ENCODE measurements at regions not wholly inside any gene's neighbourhood (a gene's known extent, or its start where the extent isn't known, plus 50 kb on each side); places are given as distances from the start of the nearest gene placed in this dataset.

DNA sequence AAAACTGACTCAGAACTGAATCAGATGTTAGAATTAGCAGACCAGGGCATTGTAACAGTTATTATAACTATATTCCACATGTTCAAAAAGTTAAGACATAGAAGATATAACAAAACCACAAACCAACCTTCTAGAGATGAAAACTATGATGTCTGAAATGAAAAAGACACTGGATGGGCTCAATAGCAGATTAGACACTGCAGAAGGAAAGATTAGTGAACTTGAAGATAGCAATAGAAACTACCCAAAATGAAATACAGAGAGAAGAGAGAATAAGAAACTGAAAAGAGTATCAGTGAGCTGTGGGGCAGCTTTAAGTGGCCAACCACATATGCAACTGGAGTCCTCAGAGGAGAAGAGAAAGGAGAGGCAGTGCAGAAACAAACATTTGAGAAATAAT is 132.0 kb upstream of the ATP2B2 start:
- TF ChIP-seq YY1 (IDR thresholded peaks at IDR 0.05; ENCODE audit: low read depth) (no peak), NFIC (IDR thresholded peaks at IDR 0.05) (no peak), CEBPB (IDR thresholded peaks at IDR 0.05) (no peak), EGR1 (IDR thresholded peaks at IDR 0.05) (no peak), MAX (IDR thresholded peaks at IDR 0.05) (no peak), CREB1 (IDR thresholded peaks at IDR 0.05; ENCODE audit: low read depth) (no peak), ZBTB7A (IDR thresholded peaks at IDR 0.05; ENCODE audit: low read depth) (no peak), TEAD4 (IDR thresholded peaks at IDR 0.05) (no peak), FOXM1 (IDR thresholded peaks at IDR 0.05; ENCODE audit: borderline replicate concordance, low read depth) (no peak)
- TF ChIP-seq, protein P1, sequence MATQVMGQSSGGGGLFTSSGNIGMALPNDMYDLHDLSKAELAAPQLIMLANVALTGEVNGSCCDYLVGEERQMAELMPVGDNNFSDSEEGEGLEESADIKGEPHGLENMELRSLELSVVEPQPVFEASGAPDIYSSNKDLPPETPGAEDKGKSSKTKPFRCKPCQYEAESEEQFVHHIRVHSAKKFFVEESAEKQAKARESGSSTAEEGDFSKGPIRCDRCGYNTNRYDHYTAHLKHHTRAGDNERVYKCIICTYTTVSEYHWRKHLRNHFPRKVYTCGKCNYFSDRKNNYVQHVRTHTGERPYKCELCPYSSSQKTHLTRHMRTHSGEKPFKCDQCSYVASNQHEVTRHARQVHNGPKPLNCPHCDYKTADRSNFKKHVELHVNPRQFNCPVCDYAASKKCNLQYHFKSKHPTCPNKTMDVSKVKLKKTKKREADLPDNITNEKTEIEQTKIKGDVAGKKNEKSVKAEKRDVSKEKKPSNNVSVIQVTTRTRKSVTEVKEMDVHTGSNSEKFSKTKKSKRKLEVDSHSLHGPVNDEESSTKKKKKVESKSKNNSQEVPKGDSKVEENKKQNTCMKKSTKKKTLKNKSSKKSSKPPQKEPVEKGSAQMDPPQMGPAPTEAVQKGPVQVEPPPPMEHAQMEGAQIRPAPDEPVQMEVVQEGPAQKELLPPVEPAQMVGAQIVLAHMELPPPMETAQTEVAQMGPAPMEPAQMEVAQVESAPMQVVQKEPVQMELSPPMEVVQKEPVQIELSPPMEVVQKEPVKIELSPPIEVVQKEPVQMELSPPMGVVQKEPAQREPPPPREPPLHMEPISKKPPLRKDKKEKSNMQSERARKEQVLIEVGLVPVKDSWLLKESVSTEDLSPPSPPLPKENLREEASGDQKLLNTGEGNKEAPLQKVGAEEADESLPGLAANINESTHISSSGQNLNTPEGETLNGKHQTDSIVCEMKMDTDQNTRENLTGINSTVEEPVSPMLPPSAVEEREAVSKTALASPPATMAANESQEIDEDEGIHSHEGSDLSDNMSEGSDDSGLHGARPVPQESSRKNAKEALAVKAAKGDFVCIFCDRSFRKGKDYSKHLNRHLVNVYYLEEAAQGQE (IDR thresholded peaks at IDR 0.05; ENCODE audit: low read depth), result no peak
- TF ChIP-seq, protein P2, sequence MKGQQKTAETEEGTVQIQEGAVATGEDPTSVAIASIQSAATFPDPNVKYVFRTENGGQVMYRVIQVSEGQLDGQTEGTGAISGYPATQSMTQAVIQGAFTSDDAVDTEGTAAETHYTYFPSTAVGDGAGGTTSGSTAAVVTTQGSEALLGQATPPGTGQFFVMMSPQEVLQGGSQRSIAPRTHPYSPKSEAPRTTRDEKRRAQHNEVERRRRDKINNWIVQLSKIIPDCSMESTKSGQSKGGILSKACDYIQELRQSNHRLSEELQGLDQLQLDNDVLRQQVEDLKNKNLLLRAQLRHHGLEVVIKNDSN (IDR thresholded peaks at IDR 0.05), result no peak

GRCh38 chr3:10638466-10638865 is 133.1 kb upstream of the ATP2B2 start:
- TF ChIP-seq EP300 (IDR thresholded peaks at IDR 0.05; ENCODE audit: borderline replicate concordance), result no peak
- TF ChIP-seq, protein P1 (IDR thresholded peaks at IDR 0.05; ENCODE audit: low read depth), result no peak
- TF ChIP-seq CREB1 (IDR thresholded peaks at IDR 0.05; ENCODE audit: low read depth), result no peak
- no peak for TF ChIP-seq EGR1 (IDR thresholded peaks at IDR 0.05)
- TF ChIP-seq NFIC (IDR thresholded peaks at IDR 0.05), result no peak
- TF ChIP-seq MAX (IDR thresholded peaks at IDR 0.05), result no peak
- no peak for TF ChIP-seq TAF1 (IDR thresholded peaks at IDR 0.05; ENCODE audit: low read depth)
- TF ChIP-seq TCF12 (IDR thresholded peaks at IDR 0.05; ENCODE audit: low read depth), result no peak
- TF ChIP-seq TEAD4 (IDR thresholded peaks at IDR 0.05), result no peak
- no peak for TF ChIP-seq YY1 (IDR thresholded peaks at IDR 0.05; ENCODE audit: low read depth)

DNA sequence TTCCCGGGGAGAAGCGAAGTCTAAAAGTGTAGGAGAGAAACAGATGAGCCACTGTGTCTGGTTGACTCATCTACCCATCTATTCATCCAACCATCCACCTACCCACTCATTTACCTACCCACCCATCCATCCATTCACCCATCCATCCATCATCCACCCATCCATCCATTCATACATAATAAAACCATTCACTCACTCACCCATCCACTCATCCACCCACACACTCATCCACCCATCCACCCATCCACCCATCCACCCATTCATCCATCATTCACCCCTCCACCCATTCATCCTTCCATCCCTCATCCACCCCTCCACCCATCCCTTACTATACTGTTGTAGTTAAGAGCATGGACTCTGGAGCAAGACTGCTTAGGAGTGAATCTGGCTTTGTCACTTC is 136.4 kb upstream of the ATP2B2 start:
- TF ChIP-seq ZBTB7A (IDR thresholded peaks at IDR 0.05; ENCODE audit: low read depth) (no peak), TCF12 (IDR thresholded peaks at IDR 0.05; ENCODE audit: low read depth) (no peak), TAF1 (IDR thresholded peaks at IDR 0.05; ENCODE audit: low read depth) (no peak), EP300 (IDR thresholded peaks at IDR 0.05; ENCODE audit: borderline replicate concordance) (no peak), FOXM1 (IDR thresholded peaks at IDR 0.05; ENCODE audit: borderline replicate concordance, low read depth) (no peak), CREB1 (IDR thresholded peaks at IDR 0.05; ENCODE audit: low read depth) (no peak), MAX (IDR thresholded peaks at IDR 0.05) (no peak), EGR1 (IDR thresholded peaks at IDR 0.05) (no peak), YY1 (IDR thresholded peaks at IDR 0.05; ENCODE audit: low read depth) (no peak), TEAD4 (IDR thresholded peaks at IDR 0.05) (no peak), CEBPB (IDR thresholded peaks at IDR 0.05) (no peak), RAD21 (IDR thresholded peaks at IDR 0.05; ENCODE audit: low read depth) (no peak), NFIC (IDR thresholded peaks at IDR 0.05) (no peak)
- TF ChIP-seq, protein P2 (IDR thresholded peaks at IDR 0.05), result no peak
- TF ChIP-seq, protein P1 (IDR thresholded peaks at IDR 0.05; ENCODE audit: low read depth), result no peak

- TF ChIP-seq, protein P2 (IDR thresholded peaks at IDR 0.05), result no peak
- TF ChIP-seq RAD21 (IDR thresholded peaks at IDR 0.05; ENCODE audit: low read depth), result no peak
Observed at GRCh38 chr3:10644189-10644588, 138.8 kb upstream of the ATP2B2 start.
